HL-60/S4 treated with phorbol 12-myristate 13-acetate at 8.2 ng/mL for 4 days and 3 days (cell line): ENCODE measurements at regions not wholly inside any gene's neighbourhood (a gene's known extent, or its start where the extent isn't known, plus 50 kb on each side); places are given as distances from the start of the nearest gene placed in this dataset.

Source experiments
- in situ Hi-C: fragments of 300-500 bp; cut with MboI; formaldehyde crosslinking; loops from 2 replicates; pipeline ENCODE4 v1.15.0; 2022; ENCODE audit warnings: low sequenced_read_pairs

DNA sequence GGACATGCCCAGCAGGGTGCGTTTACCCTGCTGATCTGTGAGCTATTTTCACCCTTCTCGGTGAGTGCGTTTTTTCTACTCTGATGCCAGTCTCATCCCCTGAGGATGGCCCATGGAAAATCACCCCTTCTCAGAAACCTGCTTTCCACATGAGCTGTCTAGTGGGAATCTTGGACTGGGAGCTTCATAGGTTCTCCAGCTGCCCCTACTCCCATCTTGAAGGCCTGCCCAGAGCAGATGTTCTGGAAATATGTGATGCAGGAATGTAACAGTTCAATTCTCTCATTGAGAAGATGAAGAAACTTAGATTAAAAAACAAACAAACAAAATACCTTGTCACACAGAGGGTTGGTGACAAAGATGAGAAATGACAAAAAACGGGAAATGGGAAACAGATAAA, 146.9 kb upstream of the RAB11FIP2 start:
- in situ Hi-C loops, result no loop called here

GRCh38 chr10:118181021-118181420, 134.3 kb upstream of the RAB11FIP2 start:
- in situ Hi-C loops, result no loop called here

DNA sequence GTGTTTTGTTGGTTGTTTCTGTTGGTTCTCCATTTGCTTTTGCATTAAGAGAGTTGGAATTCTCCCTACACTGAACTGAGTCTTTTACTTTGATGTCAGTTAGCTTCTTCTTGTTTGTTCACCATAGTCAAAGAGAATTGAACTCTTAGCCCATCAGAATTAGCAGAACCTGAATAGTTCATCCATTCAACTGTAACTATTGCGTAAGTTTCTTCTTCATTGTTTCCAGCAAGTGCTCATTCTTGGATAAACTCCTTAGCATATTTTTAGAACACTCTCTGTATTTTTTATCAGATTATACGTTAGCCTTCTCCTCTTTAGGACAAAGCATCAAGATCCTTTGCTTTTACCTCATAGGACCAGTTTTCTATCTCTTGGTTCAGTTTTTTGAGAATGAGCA, 128.4 kb upstream of the RAB11FIP2 start:
- in situ Hi-C loops, result no loop called here

- in situ Hi-C loops, result no loop called here
Measured at GRCh38 chr10:118173296-118173695, 126.6 kb upstream of the RAB11FIP2 start.

- in situ Hi-C loops, result no loop called here
Measured at GRCh38 chr10:118171861-118172260, 125.1 kb upstream of the RAB11FIP2 start.

DNA sequence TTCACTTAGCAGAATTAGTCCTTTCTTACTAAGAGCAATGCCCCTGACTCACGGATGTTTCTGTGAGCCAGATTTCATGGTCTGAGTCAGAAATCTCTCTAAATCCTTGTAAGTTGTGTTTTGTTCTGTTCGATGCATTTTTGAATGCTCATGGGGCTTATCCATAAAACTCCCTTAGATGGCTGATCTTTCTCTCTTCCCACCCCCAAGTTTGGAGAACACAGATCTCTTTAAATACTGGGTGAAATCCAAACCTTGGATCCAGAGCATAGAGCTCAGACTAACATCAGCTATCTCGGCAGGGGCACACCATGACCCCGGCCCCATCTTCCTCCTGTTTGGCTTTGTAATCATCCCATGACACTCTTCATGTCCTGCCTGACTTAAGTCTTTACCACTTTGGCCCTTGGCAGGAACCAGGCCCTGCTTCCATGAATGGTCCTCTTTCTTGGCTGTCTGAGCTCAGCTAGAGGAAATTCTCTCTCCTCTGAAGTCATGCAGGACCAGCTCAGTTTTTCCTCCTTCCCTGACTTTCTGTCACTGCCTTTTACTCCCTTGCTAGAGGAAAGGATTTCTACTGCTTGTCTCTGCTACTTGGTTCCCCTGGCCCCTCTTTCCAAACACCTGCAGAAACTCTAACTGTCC, 120.4 kb upstream of the RAB11FIP2 start:
- in situ Hi-C loops, result no loop called here

DNA sequence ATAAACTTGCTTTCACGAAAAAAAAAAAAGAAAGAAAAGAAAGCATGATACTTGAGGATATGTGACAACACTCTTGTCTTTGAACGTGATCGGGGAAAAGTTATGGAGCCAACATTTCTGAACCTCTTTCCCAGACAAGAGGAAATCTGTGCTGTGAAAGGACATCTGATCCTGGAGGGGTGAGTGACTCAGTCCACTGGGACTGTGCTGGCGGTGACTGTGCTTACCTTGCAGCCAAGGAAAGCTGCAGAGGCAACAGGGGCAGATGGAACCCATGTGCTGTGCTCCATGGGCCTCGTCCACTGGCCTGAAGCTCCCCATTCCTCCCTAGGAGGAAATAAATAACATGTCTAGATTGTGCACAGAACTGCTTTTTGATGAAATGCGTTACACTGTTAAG, 116.5 kb upstream of the RAB11FIP2 start:
- in situ Hi-C loops, result no loop called here

DNA sequence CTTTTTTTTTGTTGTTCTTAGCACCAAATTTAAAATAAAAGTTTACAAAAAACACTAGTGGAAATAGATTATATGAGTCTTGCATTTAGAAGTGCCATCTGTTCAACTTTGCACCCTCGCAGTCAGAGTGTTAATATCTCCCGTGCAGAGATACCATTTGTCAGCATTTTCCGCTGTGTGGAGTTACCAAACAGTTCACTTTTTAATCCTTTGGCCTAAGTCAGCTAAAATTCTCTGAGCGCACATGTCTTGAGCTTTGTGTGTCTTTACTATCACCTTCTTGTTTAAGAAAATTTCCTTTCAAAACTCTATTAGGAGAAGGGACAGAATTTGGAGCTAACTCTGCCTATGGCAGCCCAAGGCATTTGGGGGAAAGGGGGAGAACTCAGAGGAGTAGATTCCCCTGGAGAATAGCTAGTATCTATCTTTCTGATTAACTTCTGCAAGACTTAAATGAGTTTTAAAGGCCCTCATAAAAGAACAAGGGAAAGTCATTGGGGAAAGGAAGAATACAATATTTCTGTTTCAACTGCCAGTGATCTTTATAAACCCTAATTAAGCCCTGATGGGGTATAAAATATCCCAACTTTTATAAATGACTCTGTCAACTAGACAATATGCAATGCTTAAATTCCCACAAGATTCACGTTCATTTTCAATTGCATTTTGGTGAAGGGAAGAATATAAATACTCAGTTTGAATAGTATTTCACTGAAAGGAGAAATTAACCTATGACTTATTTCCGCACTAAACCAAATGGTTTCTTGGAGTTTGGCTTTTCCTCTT, 114.9 kb upstream of the RAB11FIP2 start:
- in situ Hi-C loops, result no loop called here

DNA sequence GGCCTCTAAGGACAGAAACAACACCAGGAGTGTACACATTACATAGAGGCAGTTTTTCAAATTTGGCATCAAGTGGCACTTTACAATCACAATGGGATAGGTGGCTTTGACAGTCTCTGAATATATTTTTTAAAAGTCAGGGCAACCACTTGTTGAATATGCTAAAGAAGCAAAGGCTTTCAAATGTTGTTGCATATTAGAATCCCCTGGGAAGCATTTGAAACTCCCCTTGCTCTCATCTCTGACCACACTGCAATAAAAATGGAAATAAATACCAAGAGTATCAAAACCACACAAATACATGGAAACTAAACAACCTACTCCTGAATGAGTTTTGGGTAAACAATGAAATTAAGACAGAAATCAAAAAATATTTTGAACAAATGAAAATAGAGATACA, 106.5 kb upstream of the RAB11FIP2 start:
- in situ Hi-C loops, result no loop called here

DNA sequence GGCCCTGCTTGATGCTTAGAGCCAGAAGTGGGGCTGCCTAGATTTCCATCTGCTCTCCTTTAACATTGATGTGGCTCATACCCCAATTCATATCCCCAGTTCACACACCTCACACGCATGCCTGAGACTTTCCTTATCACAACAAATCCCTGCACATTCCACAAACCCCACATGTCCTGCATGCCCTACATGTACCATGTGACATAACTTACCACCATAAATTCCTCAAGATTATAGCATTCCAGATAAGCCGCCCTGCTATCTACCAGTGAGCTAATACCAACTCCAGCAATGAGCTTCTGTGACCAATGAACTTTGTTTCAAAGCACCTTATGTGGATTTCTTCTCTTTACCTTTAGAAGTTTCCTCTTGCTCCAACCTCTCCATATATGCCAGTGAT, 104.7 kb upstream of the RAB11FIP2 start:
- in situ Hi-C loops, result no loop called here

GRCh38 chr10:118148247-118148646, 101.5 kb upstream of the RAB11FIP2 start:
- in situ Hi-C loops, result no loop called here

DNA sequence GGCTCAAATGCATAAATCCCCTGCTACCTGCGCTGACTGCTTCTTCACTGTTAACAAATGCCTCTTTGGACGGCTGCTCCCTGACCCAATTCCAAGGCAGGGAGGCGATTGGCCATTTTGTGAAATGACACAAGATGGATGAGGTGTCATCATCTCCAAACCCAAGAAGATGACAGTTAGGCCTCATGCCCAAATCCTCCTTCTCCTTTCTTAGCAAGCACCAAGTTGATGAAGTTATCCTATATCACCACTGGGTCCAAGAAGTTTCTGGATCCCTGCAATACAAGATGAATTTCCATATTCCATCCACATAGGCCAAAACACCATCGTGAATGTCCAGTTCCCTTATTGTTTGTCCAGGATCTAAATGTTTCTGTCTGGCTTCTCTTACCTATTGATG, 98.5 kb upstream of the RAB11FIP2 start:
- in situ Hi-C loops, result no loop called here

- in situ Hi-C loops, result no loop called here
Measured at GRCh38 chr10:118141471-118141870, 94.7 kb upstream of the RAB11FIP2 start.

- in situ Hi-C loops, result no loop called here
Measured at GRCh38 chr10:118139321-118139720, 92.6 kb upstream of the RAB11FIP2 start.

GRCh38 chr10:118128675-118129074, 81.9 kb upstream of the RAB11FIP2 start:
- in situ Hi-C loops, result no loop called here

- in situ Hi-C loops, result no loop called here
Measured at GRCh38 chr10:118118716-118119115, 72.0 kb upstream of the RAB11FIP2 start.

DNA sequence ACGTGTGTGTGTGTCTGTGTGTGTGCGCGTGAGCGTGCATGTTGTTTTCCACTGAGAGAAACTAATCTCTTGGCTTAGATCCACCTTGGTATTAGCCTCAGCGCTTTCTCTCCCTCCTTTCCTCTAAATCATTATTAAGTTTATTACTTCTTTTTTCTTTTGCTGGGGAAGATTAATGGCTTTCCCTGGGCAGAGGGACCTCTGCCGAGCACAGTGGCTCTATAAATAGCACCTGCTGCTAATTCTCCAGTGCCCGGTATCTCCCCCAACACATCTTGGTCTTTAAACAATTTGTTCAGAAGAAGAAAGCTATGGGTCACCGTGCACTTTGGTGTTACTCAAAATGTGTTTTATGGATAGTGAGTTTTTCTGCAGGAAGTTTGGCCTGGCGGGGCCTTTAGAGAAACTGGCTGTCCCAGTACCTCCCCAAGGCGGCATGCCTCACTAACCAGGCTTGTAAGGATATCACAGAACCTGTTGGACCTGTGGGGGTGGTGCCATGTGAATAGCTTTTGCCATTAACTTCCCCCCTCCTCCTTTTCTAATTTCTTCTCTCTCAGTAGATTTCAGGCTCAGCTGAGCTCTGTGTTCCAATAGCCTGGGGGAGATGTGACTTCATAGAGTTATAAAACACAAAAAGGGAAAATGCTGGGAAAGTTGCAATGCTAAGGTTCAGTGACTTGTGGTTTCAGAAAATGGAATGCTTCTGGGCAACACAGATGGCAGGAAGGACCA, 70.1 kb upstream of the RAB11FIP2 start:
- in situ Hi-C loops, result no loop called here

GRCh38 chr10:118116362-118116714, 69.6 kb upstream of the RAB11FIP2 start:
- in situ Hi-C loops, result no loop called here

DNA sequence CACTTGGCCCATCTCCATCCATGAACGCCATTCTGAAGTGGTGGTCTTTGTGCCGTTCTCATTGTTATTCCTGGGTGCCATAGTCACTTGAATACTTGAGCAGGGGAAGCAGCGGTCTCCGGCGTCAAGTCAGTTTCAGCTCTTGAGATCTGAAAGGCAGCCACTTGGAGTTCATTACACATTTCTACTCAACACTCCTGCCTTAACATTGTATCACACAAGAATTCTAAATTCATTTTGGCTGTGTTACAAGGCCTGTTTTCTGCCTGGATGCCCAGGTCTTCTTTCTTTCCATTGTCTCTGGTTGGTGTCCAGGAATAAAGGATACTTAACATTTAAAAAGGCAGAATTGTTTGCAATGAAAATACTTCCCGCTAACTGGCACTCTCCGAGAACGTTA, 69.0 kb upstream of the RAB11FIP2 start:
- in situ Hi-C loops, result no loop called here

- in situ Hi-C loops, result no loop called here
Measured at GRCh38 chr10:118114992-118115391, 68.3 kb upstream of the RAB11FIP2 start.

DNA sequence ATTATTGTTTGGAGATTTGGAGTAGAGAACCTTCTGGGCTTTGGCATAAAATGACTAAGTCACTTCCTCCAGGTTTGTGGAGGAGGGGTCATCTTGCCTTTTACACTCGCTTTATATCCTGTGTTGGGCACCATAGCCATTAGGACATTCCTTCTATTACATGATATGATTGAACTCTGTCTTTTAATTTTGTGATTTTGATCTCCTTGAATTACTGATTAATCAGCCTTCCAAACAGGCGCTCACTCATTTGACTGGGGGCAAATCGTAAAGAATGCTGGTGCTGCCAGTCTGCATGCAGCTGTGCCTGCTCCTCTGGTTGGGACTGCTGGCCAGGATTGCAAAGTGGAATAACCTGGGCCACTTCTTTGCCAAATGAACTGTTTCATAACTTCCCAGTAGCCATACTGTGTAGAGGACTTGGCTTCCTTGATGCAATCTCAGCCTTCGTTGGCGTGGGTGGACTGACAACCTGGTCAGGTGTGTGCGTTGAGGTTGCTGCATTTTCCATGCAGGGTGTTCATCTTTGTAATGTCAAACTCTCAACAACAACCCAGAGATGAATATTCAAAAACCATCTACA, 65.9 kb upstream of the RAB11FIP2 start:
- in situ Hi-C loops, result no loop called here

DNA sequence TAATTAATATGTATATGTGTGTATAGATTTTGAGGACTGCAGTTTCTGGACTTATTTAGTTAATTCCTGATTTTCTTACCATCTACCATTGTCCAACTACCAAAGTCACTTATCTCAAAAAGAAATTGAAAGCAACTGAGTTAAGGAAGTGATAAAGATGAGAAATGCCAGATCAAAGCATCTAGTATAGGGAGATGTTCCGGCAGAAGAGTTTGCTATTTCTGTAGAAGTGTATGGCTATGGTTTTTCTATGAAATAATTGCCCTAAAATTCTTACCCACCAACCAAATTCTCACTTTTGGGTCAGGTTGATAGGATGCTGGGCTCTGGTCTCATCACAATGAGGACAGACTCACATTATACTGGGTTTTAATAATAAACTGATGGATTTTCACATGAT, 64.0 kb upstream of the RAB11FIP2 start:
- in situ Hi-C loops, result no loop called here
